Endothelial cell of umbilical vein (primary cell): ENCODE measurements at regions not wholly inside any gene's neighbourhood (a gene's known extent, or its start where the extent isn't known, plus 50 kb on each side); places are given as distances from the start of the nearest gene placed in this dataset.

Experiments
- BruUV-seq: library from RNA; stranded (reverse); fragments of 400-500 nt; replicated peaks from 2 replicates; lab custom pipeline; 2021; lab: Mats Ljungman, UMichigan
- CTCF ChIA-PET: fragments of 300-600, 350-600 bp; sonication (Branson Sonifier 250); formaldehyde crosslinking; loops from one replicate; lab custom pipeline; 2021; ENCODE audit warnings: antibody characterized with exemption, inconsistent platforms; lab: Charles Lee
- POLR2A ChIA-PET: fragments of 300-600, 350-600 bp; sonication (Branson Sonifier 250); formaldehyde crosslinking; loops from one replicate; lab custom pipeline; 2021; ENCODE audit warnings: antibody characterized with exemption, inconsistent platforms; lab: Charles Lee
- DNase-seq: peaks from one replicate; pipeline ENCODE4 v3.0.0-alpha.2; 2011; ENCODE audit warnings: low read depth, low spot score
- FAIRE-seq: peaks from 2 replicates; lab custom pipeline; 2011; peaks lifted over from hg19 to GRCh38; lab: Jason Lieb, UNC
- H2AFZ ChIP-seq: 2 replicates; pipeline ENCODE4 v1.6.0; 2012; ENCODE audit warnings: low read depth, low read length, control low read depth, inconsistent platforms
- H3K27ac ChIP-seq: 2 replicates; pipeline ENCODE4 v1.5.1; 2011; ENCODE audit warnings: low read depth, mild to moderate bottlenecking, control low read depth, low read length, moderate library complexity; ENCODE audit not compliant: insufficient read depth
- H3K27me3 ChIP-seq, 2 experiments: 2 replicates each; pipeline versions ENCODE4 v1.6.0 to v1.6.1; 2011; ENCODE audit warnings: low read length in 2 of 2, mixed read lengths in 1 of 2; ENCODE audit not compliant: control insufficient read depth in 2 of 2, insufficient read depth in 2 of 2
- H3K36me3 ChIP-seq, 2 experiments: 2 replicates in 1 of 2; 3 replicates in 1 of 2; pipeline ENCODE4 v1.5.1; 2011; ENCODE audit warnings: low read length in 2 of 2, mild to moderate bottlenecking in 1 of 2, moderate library complexity in 1 of 2; ENCODE audit not compliant: control insufficient read depth in 2 of 2, insufficient read depth in 2 of 2; ENCODE audit errors: extremely low read depth in 1 of 2
- H3K4me1 ChIP-seq: 3 replicates; pipeline ENCODE4 v1.5.1; 2011; ENCODE audit warnings: mild to moderate bottlenecking, low read length; ENCODE audit not compliant: control insufficient read depth, insufficient read depth; ENCODE audit errors: extremely low read depth
- H3K4me2 ChIP-seq: 2 replicates; pipeline ENCODE4 v1.6.1; 2011; ENCODE audit warnings: low read length, control low read depth, mixed read lengths; ENCODE audit not compliant: insufficient read depth
- H3K4me3 ChIP-seq, 3 experiments: fragments of 200-600 bp in 1 of 3; sonication (generic), shearing (Covaris generic) in 1 of 3; replicated peaks in 1 of 3; 2 replicates each; pipeline ENCODE4 v1.5.1; 2011 to 2016; ENCODE audit warnings: control low read depth in 3 of 3, low read length in 3 of 3, mild to moderate bottlenecking in 2 of 3, inconsistent platforms in 1 of 3, low read depth in 1 of 3, moderate library complexity in 1 of 3; ENCODE audit not compliant: insufficient read depth in 1 of 3
- H3K79me2 ChIP-seq: 2 replicates; pipeline ENCODE4 v1.6.0; 2012; ENCODE audit warnings: low read length, inconsistent platforms; ENCODE audit not compliant: control insufficient read depth, insufficient read depth
- H3K9ac ChIP-seq: replicated peaks from 2 replicates; pipeline ENCODE3; 2011; ENCODE audit warnings: low read length, control low read depth; ENCODE audit not compliant: insufficient read depth; ENCODE audit errors: extremely low read depth
- H3K9me1 ChIP-seq: replicated peaks from 3 replicates; pipeline ENCODE4 v1.6.0; 2011; ENCODE audit warnings: mild to moderate bottlenecking, low read length; ENCODE audit not compliant: control insufficient read depth, insufficient read depth; ENCODE audit errors: extremely low read depth
- H3K9me3 ChIP-seq: replicated peaks from 2 replicates; pipeline ENCODE4 v1.5.1; 2012; ENCODE audit warnings: low read length, inconsistent platforms; ENCODE audit not compliant: control insufficient read depth, insufficient read depth
- H4K20me1 ChIP-seq: replicated peaks from 2 replicates; pipeline ENCODE3; 2011; ENCODE audit warnings: mild to moderate bottlenecking, low read length; ENCODE audit not compliant: control insufficient read depth, insufficient read depth; ENCODE audit errors: extremely low read depth
- EZH2 ChIP-seq: IDR thresholded peaks from 2 replicates; pipeline ENCODE4 v1.6.1; 2012; ENCODE audit warnings: borderline replicate concordance, low read depth, mild to moderate bottlenecking, moderate library complexity, low read length, inconsistent platforms; ENCODE audit not compliant: severe bottlenecking
- FOS ChIP-seq: IDR thresholded peaks from 2 replicates; pipeline ENCODE4 v1.6.1; 2011; ENCODE audit warnings: mild to moderate bottlenecking, low read length, moderate library complexity, borderline replicate concordance; ENCODE audit not compliant: insufficient read depth
- GATA2 ChIP-seq: IDR thresholded peaks from 2 replicates; pipeline ENCODE4 v1.7.0; 2011; ENCODE audit warnings: low read depth, mild to moderate bottlenecking, moderate library complexity, mixed read lengths, low read length; ENCODE audit not compliant: insufficient read length, insufficient read depth
- JUN ChIP-seq: IDR thresholded peaks from 2 replicates; pipeline ENCODE4 v1.6.1; 2011; ENCODE audit warnings: borderline replicate concordance, low read depth; ENCODE audit not compliant: insufficient read length, insufficient read depth
- MYC ChIP-seq: IDR thresholded peaks from one replicate; pipeline ENCODE4 v1.6.1; 2011; ENCODE audit warnings: mild to moderate bottlenecking, low read depth, low read length
- POLR2A ChIP-seq: IDR thresholded peaks from 2 replicates; pipeline ENCODE4 v1.6.1; 2012; ENCODE audit warnings: low read depth, mild to moderate bottlenecking, control low read depth, low read length
- POLR2AphosphoS5 ChIP-seq: IDR thresholded peaks from 2 replicates; pipeline ENCODE4 v1.6.1; 2012; ENCODE audit warnings: low read depth, mild to moderate bottlenecking, control low read depth, low read length, moderate library complexity; ENCODE audit not compliant: insufficient read depth
- dilution Hi-C: fragments of 300-500 bp; cut with MboI; formaldehyde crosslinking; loops from one replicate; pipeline ENCODE4 v1.15.0; 2019; ENCODE audit warnings: low sequenced_read_pairs; ENCODE audit not compliant: extremely low pct_ligation_motif_present
- intact Hi-C: fragments of 100-400 bp; cut with micrococcal nuclease; formaldehyde crosslinking; loops from one replicate; pipeline ENCODE4 v1.10.0; 2022
- TF ChIP-seq, protein P1 (sequence below): IDR thresholded peaks from 2 replicates; pipeline ENCODE4 v1.6.1; 2011; ENCODE audit not compliant: insufficient read depth, insufficient read length
- TF ChIP-seq, protein P2 (sequence below), 2 donors: IDR thresholded peaks; 1 replicate in 1 of 2; 2 replicates in 1 of 2; pipeline ENCODE4 v1.5.1; 2011; ENCODE audit warnings: low read length in 2 of 2, mild to moderate bottlenecking in 2 of 2, moderate library complexity in 2 of 2, control low read depth in 1 of 2, inconsistent platforms in 1 of 2, low read depth in 1 of 2; ENCODE audit not compliant: insufficient read depth in 1 of 2; ENCODE audit errors: extremely low read depth in 1 of 2

DNA sequence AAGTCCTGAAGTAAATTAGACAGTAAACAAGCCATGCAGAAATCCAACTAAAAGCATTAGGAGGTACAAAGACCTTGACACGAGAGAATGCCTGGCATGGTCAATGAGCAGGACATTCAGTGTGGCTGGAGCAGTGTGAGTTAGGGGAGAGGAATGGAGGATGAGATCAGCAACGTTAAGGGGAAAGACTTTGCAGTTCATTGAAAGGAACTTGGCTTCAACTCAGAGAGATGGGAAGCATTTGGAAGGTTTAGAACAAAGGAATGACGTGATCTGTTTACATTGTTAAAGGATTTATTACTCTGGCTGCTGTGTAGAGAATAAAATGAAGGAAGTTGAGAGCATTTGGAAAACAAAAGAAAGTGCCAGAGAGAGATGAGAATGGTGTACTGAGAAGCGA is 621.3 kb downstream of the XIRP2 start:
- DNase-seq (peak; percentile 94), FAIRE-seq (peak; percentile 67)
- Histone ChIP-seq H3K4me3 (no peak overlapping the region), H3K27me3 (no peaks in the 10 kb centered on the region), H3K79me2 (no peaks in the 10 kb centered on the region), H3K9me3 (no peaks in the 10 kb centered on the region), H3K27ac (peak overlapping the region; percentile 63), H4K20me1 (no peaks in the 10 kb centered on the region), H2AFZ (peak overlapping the region; percentile 24), H3K9me1 (no peaks in the 10 kb centered on the region), H3K36me3 (no peaks in the 10 kb centered on the region), H3K4me2 (peak overlapping the region; percentile 64), H3K4me1 (peaks cover 19% of the 10 kb centered on the region), H3K9ac (peak overlapping the region; percentile 60)
- ChIA-PET CTCF (no interaction called here), POLR2A (no interaction called here)
- no TSS peak for BruUV-seq
- intact Hi-C loops (loop anchor here (1.0 to 10.0 kb wide), 2 partner anchors 217 to 605 kb away; no protein-coding TSS in a partner anchor), dilution Hi-C loops (no loop called here)
- TF ChIP-seq MYC (no peak), POLR2A (no peak), GATA2 (peak; percentile 33), FOS (peak; percentile 45), EZH2 (no peak), JUN (peak; percentile 95)
- TF ChIP-seq, protein P1, sequence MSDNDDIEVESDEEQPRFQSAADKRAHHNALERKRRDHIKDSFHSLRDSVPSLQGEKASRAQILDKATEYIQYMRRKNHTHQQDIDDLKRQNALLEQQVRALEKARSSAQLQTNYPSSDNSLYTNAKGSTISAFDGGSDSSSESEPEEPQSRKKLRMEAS: no peak

GRCh38 chr2:167508709-167509108 is 620.4 kb downstream of the XIRP2 start:
- H3K9ac ChIP-seq: no peak overlapping the region
- no peaks in the 10 kb centered on the region for H3K27me3 ChIP-seq
- H2AFZ ChIP-seq: no peak overlapping the region
- dilution Hi-C loops: no loop called here
- TF ChIP-seq FOS (no peak), POLR2A (no peak), POLR2AphosphoS5 (no peak)
- TF ChIP-seq, protein P2, sequence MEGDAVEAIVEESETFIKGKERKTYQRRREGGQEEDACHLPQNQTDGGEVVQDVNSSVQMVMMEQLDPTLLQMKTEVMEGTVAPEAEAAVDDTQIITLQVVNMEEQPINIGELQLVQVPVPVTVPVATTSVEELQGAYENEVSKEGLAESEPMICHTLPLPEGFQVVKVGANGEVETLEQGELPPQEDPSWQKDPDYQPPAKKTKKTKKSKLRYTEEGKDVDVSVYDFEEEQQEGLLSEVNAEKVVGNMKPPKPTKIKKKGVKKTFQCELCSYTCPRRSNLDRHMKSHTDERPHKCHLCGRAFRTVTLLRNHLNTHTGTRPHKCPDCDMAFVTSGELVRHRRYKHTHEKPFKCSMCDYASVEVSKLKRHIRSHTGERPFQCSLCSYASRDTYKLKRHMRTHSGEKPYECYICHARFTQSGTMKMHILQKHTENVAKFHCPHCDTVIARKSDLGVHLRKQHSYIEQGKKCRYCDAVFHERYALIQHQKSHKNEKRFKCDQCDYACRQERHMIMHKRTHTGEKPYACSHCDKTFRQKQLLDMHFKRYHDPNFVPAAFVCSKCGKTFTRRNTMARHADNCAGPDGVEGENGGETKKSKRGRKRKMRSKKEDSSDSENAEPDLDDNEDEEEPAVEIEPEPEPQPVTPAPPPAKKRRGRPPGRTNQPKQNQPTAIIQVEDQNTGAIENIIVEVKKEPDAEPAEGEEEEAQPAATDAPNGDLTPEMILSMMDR (IDR thresholded peaks at IDR 0.05; ENCODE audit: extremely low read depth in 1 of 2, insufficient read depth in 1 of 2, low read depth in 1 of 2, low read length in 2 of 2): no peak
- H3K4me2 ChIP-seq: no peak overlapping the region
- H3K9me1 ChIP-seq: no peaks in the 10 kb centered on the region
- ChIA-PET CTCF (no interaction called here), POLR2A (no interaction called here)
- no peaks in the 10 kb centered on the region for H3K79me2 ChIP-seq
- DNase-seq (no peak), FAIRE-seq (no peak)
- H3K4me1 ChIP-seq: peaks cover 26% of the 10 kb centered on the region
- intact Hi-C loops: loop anchor here (1.0 to 10.0 kb wide), 2 partner anchors 216 to 606 kb away; no protein-coding TSS in a partner anchor
- no peak overlapping the region for H3K4me3 ChIP-seq
- no peaks in the 10 kb centered on the region for H4K20me1 ChIP-seq
- no peaks in the 10 kb centered on the region for H3K36me3 ChIP-seq
- H3K9me3 ChIP-seq: no peaks in the 10 kb centered on the region
- H3K27ac ChIP-seq: no peak overlapping the region
- no TSS peak for BruUV-seq
